ENCODE measurements at regions not wholly inside any gene's neighbourhood (a gene's known extent, or its start where the extent isn't known, plus 50 kb on each side); places are given as distances from the start of the nearest gene placed in this dataset.
A peak's percentile ranks its signal among the peaks of the same experiment; 100 is the strongest.
"Not testable (repeated sequence)": the region's sequence is repeated elsewhere in the genome, so short reads cannot be mapped to it uniquely, and the experiment has no call there.

DNA sequence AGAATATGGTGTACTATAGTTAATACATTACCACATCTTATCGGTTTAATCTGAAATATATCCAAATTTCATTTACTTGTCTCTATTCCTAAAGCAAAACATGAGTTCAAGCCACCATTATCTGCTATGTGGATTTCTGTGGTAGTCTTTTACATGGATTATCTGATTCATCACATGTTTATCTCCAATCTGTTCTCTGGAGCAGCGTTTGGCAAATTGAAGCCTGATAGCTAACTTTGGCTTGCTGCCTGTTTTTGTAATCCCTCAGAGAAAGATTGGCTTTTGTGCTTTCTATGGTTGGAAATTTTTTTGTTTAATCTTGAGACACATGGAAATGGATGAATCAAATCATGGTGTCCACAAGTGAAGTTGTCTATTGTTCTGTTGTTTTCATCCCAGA, 274.3 kb downstream of the JRKL start:
- H3K4me3 ChIP-seq (ENCODE audit: low read depth, low read length), result no peak overlapping the region
- no peak for DNase-seq (ENCODE audit: low read depth)

DNA sequence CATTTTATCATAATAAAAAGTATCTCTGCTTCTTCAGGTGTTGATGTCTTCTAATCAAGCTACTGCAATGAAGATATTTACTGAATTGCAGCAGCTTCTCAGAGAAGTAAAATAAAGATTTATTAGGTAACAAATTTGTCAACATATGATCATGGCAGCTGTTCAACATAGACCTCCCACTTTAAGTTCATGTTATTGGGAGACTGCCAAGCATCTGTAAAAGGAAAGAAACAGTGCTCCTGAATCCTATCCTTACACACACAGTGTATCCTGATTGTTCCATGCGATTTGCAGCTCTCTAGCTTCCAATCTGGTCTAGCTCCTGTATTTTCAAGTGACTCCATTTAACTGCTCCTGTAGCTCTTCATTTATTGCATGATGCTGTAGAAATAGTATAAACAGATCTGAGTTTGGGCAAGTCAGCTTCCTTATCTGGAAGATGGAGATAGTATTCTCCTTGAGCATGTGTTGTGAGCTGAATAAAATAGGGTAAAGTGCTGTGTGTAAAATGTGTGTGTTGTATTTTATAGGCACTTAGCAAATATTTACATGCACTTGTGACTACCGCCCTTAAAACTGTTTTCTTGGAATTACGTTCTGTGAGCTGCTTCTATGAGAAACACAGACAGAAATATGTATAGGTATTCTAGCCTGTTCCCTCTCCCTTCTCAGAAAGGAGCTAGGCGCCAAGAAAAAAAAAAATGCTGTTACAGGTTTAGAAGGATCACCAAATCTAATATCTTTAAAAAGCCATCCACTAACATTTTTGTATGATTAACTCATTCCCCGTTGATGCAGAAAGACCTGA, 290.6 kb downstream of the JRKL start:
- H3K4me3 ChIP-seq (ENCODE audit: low read depth, low read length), result no peak overlapping the region
- DNase-seq (ENCODE audit: low read depth), result no peak

DNA sequence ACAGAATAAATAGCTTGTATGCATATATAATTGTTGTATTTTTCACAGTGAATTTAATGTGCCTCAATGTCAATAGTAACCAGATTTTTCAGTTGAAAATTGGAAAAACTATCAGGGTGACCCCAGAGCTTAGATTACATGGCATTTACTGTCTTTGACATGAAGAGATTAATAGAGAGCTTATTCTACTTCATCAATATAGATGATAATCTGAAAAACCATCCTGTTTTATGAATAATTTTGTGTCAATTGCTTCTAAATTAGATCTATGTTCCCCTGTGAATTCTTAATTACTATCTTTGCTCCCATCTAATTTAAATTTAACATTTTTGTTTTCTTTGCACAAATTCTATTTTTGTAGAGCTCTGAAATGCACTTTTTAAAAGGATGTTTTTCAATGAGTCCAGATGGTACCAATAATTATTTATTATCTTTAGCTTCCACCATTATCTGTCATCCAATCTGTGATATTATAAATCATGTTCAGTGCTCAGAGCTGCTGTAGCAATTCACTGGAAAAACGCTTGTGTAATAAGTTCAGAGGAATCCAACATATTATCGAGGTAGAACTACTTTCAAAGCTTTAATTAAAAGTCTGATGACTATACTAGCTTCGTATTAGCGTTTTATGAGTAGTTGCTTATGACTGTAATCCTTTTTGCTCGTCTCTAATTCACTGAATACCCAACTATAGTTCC, 291.4 kb downstream of the JRKL start:
- no peak for DNase-seq (ENCODE audit: low read depth)
- no peak overlapping the region for H3K4me3 ChIP-seq (ENCODE audit: low read depth, low read length)

DNA sequence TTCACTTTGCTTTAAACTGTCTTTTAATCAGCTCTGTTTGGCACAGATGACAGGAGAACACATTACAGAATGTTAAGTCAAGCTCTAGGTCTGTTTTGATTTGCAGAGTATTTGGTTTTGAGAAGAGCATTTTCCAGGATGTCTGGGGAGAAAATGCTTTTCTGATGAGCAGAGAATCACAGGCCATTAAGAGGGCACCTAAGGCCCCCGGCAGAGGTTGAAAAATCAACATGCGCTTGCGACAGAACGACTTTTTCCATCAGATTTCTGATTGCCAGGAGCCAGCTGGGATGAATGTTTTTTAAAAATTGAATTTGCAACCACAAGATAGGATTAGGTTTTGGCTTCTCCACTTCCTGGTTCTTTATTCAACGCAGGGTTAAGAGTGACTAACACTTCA, 304.5 kb downstream of the JRKL start:
- no peak for DNase-seq (ENCODE audit: low read depth)
- no peak overlapping the region for H3K4me3 ChIP-seq (ENCODE audit: low read depth, low read length)

DNA sequence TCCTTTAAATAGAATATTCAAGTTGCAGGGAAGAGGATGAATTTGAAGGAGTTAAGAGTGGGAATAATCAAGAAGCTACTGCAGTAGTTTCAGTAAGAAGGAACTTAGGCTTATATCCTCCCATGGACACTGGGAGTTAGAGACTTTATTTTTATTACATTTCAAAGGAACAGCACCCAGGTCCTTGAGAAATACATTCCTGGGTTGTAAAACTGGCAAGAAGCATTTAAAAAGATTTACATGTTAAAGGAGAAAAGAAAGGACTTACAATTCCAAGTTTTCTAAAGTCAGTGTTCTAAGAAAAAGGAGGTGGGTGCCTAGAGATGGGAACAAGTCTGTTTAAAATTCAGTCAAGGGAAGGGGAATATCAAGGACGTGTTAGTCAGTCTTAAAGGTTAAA, 306.9 kb downstream of the JRKL start:
- no peak overlapping the region for H3K4me3 ChIP-seq (ENCODE audit: low read depth, low read length)
- no peak for DNase-seq (ENCODE audit: low read depth)

DNA sequence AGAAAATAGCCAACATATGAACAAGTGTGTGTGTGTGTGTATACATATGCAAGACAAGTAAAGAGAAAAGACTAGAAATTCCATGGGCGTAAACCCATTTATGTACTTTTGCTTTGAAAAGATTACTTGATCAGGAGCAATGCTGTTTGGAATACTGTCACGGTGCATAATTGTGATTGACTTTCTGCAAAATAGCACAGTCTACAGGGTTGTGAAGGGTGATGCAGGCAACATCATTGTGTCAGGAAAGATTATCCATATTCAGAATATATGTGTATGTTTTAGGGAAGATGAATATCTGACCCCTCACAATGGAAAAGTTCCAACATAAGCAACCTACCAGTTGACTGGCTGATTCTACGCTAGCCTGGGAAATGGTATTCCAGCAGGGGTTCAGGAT, 307.7 kb downstream of the JRKL start:
- H3K4me3 ChIP-seq (ENCODE audit: low read depth, low read length), result no peak overlapping the region
- DNase-seq (ENCODE audit: low read depth), result no peak

DNA sequence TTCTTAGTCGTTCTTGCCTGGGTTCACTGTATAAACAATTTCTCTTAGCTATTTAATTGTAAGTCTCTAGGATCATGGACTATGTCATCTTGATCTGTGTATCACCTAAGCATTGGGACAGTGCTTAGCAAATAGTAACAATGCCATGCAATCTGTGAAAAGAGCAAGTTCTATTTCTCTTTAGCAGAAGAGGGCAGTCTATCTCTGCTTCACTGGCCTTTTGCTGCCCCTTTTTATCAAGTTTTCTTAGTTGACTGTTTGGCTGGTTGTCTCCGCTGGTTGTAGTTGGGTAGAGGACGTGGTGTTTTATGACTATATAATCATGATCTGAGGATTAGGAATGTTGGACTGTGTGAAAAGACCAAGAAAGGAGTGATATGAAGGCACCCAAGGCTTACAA, 315.0 kb downstream of the JRKL start:
- no peak overlapping the region for H3K4me3 ChIP-seq (ENCODE audit: low read depth, low read length)
- DNase-seq (ENCODE audit: low read depth), result no peak

DNA sequence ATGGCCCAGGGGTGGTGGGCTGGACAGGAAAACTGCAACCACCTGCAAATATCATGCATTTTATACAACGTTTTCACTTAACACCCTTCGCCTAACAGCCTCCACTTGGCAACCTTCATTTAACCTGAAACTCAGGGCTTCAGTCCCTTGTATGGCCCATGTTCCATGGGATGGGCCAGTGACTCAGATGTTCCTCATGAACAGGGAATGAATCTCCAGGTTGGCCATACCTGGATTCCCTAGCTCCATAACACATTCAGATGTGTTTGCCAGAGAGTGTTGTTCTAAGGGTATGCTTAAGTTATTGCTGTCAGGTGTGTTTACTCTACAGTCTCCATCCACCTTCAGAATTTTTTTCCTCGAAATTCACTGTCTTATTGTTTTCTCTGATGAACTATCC, 316.9 kb downstream of the JRKL start:
- no peak for DNase-seq (ENCODE audit: low read depth)
- H3K4me3 ChIP-seq (ENCODE audit: low read depth, low read length), result no peak overlapping the region

DNA sequence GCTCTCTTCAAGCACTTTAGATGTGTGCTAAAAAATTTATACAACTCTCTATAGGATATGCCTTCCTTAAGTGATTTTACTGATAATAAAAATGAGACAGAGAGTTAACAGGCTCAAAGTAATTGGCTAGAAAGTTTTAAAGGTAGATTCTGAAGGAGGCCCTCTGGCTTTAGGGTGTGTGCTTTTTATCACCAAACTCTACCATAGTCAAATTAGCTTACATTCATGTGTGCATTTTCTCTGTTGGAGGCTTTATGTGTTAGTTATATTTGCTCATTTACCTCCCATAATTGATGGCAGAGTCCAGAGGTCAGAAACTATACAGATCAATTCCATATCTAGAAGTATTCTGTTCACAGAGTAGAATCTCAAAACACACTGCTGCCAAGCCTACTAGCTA, 317.5 kb downstream of the JRKL start:
- DNase-seq (ENCODE audit: low read depth), result no peak
- no peak overlapping the region for H3K4me3 ChIP-seq (ENCODE audit: low read depth, low read length)

DNA sequence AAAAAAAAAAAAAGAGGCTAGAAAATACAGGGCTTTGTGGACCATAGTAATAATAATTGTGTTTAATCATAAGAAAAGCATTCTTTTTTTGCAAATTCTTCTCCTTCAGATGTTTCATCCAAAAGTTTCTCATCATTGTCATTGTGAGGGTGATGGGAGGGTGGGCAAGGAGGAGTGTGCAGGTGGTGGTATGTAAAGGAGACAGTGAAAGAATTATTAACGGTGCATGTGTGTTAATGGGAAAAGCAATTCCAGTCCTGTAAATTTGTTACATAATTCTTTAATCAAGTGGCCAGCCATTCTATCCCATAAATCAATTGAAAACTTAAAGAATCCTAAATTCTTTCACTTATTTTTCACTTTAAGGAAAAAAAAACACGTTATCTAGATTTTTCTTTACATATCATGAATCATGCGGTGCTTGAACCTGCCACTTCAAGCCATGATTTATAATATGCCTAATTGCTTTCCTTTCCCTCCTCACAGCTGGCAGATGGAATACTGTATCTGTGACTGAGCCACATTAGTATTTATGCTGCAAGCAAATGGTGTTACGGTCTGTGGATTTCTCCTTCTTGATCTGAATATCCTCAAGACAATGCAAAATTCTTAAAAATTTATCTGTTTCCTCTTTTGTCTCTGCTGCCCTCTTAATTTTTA, 318.5 kb downstream of the JRKL start:
- DNase-seq (ENCODE audit: low read depth), result no peak
- H3K4me3 ChIP-seq (ENCODE audit: low read depth, low read length), result no peak overlapping the region

DNA sequence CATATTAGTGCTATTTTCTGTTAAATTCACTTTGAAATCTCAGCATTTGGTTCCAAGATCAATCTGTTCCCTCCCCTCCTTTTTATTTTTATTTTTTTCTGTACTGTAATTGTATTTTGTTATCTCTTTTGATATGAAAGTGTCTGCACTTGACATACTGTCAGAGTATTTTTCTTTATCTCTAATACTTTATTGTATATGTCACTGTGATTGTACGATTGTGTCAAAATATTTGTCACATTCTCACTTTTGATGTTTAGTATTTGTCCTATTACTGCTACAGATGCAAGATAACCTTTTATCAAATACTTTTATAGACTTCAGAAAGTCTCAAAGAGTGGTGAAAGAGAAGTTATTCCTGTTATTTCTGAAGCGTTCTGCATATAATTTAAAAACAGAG, 323.5 kb downstream of the JRKL start:
- H3K4me3 ChIP-seq (ENCODE audit: low read depth, low read length), result no peak overlapping the region
- DNase-seq (ENCODE audit: low read depth), result no peak

DNA sequence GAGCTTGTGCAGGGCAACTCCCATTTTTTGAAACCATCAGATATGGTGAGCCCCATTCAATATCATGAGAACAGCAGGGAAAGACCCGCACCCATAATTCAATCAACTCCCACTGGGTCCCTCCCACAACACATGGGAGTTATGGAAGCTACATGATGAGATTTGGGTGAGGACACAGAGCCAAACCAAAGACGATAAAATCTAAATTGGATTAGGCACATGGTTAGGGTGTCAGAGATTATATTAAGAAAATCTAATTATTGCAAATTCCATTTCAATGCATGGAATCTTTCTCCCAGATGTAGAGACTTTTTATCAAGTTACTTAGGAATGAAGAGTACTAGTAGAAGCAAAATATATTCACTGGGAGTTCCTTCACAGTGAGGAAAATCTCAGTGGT, 324.9 kb downstream of the JRKL start:
- no peak overlapping the region for H3K4me3 ChIP-seq (ENCODE audit: low read depth, low read length)
- DNase-seq (ENCODE audit: low read depth), result no peak

DNA sequence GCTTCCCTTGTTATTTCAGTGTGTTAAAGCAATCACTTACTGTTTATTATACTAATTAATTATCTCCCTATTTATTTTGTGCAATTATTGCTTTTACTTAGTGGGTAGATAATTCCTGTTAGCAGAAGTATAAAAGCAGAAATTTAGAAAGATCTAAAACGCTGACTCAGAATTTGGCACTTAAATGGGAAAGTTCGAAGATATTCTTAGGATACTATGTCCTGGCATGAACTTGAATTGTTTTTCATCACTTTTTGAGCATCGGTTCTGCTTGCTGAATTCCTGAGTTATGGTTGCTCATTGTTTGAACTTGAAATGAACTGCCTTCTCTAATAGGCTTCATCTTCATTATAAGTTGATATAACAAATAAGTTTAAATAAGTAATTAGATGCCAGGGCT, 325.4 kb downstream of the JRKL start:
- no peak overlapping the region for H3K4me3 ChIP-seq (ENCODE audit: low read depth, low read length)
- no peak for DNase-seq (ENCODE audit: low read depth)

DNA sequence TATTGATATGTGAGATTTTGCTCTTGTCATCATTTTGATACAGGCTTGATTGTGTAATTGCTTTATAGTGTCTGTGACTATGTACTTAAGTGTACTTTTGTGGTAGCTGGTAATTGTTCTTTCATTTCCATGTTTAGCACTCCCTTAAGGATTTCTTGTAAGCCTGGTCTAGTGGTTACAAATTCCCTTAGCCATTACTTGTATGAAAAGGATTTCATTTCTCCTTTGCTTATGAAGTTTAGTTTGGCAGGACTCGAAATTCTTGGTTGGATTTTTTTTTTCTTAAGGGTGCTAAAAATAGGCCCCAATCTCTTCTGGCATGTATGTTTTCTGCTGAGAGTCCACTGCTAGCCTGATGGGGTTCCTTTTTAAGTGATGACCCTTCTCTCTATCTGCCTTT, 346.8 kb downstream of the JRKL start:
- H3K4me3 ChIP-seq (ENCODE audit: low read depth, low read length), result no peak overlapping the region
- DNase-seq (ENCODE audit: low read depth), result peak; percentile 8

DNA sequence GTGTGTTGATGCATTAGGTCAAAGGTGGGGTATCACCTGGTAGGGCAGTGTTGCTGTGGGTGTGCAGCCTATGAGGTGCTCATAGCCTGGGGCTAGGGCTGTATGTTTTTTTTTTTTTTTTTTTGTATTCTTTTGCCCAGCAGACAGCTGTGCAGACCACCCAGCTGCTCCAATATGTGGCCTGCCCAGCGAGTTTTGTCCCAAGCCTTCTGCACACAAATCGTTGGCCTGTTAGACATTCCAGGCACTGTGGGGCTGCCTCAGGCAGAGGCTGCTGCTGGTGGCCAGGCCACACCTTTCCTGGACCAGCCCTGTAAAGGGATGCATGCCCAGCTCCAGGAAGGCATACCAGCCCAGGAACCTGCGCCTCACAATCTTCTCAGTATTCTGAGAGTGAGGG, 348.5 kb downstream of the JRKL start:
- no peak for DNase-seq (ENCODE audit: low read depth)
- H3K4me3 ChIP-seq (ENCODE audit: low read depth, low read length), result no peak overlapping the region

DNA sequence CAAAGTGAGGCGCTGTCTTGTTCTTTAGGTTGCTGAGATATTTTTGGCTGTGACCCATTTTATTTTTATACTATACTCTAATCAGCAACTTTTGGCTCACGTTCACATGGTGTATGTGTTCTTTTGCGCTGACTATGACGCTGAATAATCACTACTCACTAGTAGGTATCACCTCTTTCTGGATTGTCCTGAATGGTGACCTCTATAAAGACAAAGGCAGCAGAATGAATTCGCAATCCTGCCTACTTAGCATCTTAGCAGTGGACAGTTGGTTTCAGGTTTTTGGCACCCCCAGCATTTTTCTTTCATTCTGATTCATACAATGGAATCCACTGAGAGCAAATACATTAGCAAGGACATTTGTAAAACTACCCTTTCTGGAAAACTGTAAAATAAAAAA, 351.3 kb downstream of the JRKL start:
- H3K4me3 ChIP-seq (ENCODE audit: low read depth, low read length), result no peak overlapping the region
- DNase-seq (ENCODE audit: low read depth), result peak; percentile 10

DNA sequence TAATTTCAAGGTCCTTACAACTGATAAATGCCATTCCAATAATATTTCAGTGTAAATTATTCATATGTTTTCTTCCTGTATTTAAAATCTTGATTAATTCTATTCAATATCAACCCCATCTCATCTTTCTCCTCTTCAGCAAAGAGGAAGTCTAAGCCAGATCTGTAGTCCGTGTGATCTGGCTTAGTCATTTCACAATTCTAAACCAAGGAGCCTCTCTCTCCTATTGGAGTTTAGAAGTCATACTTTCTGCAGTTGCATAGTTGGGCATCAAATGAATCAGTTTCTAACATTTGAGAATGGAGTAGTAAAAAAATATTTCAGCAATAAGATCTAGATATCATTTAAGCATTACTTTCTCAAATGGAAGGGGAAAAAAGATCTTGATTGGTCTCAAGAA, 354.9 kb downstream of the JRKL start:
- H3K4me3 ChIP-seq (ENCODE audit: low read depth, low read length), result no peak overlapping the region
- no peak for DNase-seq (ENCODE audit: low read depth)

DNA sequence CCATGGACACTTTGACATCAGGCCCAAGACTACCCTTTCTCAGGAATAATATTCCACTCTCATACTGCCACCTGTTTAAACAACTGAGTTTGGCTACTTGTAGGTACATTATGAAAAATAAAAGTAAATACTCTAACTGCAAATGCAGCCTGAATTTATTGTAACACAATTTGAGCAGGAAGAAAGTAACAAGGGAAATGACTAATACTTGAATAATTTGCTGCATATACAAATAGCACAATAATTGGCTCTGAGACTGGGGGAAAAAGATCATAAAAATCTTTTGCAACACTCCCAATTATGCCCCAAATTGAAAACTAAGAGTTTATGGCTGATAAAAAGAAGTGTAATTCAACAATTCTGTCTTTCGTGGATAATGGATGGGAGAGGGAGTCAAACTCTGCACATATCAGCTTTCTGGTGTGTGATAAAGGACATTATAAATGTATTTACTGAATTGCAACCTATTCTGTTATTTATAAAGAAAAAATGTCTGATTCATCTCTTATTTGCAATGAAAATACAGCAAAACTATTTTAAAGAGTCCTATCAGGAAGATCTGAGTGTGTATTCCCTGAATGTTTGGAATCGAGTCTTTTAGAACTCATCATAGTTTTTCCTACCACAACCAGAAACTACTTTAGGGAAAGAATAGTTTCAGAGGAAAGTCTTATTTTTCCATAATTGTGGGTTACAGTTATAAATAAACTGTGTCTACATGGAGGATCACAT, 359.0 kb downstream of the JRKL start:
- H3K4me3 ChIP-seq (ENCODE audit: low read depth, low read length), result no peak overlapping the region
- peak; percentile 4 for DNase-seq (ENCODE audit: low read depth)

DNA sequence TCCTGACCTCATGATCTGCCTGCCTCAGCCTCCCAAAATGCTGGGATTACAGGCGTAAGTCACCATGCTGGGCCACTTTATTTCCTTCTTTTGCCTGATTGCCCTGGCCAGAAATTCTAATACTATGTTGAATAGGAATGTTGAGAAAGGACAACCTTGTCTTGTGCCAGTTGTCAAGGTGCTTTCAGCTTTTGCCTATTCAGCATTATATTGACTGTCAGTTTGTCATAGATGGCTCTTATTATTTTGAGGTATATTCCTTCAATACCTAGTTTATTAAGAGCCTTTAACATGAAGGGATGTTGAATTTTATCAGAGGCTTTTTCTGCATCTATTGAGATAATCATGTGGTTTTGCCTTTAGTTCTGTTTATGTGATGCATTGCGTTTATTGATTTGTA, 362.0 kb downstream of the JRKL start:
- H3K4me3 ChIP-seq (ENCODE audit: low read depth, low read length), result not testable (repeated sequence)

DNA sequence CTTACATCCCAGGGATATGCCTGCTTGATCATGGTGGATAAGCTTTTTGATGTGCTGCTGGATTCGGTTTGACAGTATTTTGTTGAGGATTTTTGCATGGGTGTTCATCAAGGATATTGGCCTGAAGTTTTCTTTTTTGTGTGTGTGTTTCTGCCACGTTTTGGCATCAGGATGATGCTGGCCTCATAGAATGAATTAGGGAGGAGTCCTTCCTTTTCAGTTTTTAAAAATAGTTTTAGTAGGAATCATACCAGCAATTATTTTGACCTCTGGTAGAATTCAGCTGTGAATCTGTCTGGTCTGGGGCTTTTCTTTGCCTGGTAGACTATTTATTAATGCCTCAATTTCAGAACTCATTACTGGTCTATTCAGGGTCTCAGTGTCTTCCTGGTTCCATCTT, 362.4 kb downstream of the JRKL start:
- no peak for DNase-seq (ENCODE audit: low read depth)
- H3K4me3 ChIP-seq (ENCODE audit: low read depth, low read length), result no peak overlapping the region

More for the DNA sequence above, 362.0 kb downstream of the JRKL start:
- DNase-seq (ENCODE audit: low read depth), result not testable (repeated sequence)
